ENCODE measurements at regions not wholly inside any gene's neighbourhood (a gene's known extent, or its start where the extent isn't known, plus 50 kb on each side); places are given as distances from the start of the nearest gene placed in this dataset.

DNA sequence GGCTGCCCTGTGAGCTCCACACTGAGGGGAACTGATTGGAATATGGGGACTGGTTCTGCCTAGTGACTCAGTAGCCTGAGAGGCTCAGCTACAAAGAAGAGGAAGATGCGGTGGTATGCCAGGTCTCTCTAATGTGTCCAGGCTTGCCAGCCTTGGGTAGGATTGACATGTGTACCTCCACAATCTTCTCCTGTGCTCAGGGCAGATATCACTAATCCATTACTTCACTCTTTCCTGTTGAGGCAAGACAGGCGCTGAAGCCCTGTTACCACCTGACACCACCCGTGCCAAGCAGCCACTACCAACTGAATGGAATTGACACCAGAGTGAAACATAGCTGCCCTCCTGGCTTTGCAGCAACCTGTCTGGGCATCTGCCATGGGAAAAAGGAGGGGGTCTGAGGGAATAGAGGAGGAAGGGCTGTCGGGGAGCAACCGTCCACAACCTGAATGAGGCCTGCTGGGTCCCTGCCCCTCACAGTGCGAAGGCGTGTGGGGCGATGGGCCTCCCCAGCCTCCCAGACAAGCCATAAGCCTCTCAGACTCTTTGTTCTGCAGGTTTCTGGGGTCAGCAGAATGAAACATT, 114.7 kb upstream of the CXCL14 start:
- no peak overlapping the region for H3K9ac ChIP-seq (ENCODE audit: insufficient read depth, low read length)
- H3K27ac ChIP-seq (ENCODE audit: insufficient read depth, low read length) = no peak overlapping the region
- TF ChIP-seq EZH2 (IDR thresholded peaks at IDR 0.05; ENCODE audit: low read length, missing control alignments) = no peak
- TF ChIP-seq, protein P1, sequence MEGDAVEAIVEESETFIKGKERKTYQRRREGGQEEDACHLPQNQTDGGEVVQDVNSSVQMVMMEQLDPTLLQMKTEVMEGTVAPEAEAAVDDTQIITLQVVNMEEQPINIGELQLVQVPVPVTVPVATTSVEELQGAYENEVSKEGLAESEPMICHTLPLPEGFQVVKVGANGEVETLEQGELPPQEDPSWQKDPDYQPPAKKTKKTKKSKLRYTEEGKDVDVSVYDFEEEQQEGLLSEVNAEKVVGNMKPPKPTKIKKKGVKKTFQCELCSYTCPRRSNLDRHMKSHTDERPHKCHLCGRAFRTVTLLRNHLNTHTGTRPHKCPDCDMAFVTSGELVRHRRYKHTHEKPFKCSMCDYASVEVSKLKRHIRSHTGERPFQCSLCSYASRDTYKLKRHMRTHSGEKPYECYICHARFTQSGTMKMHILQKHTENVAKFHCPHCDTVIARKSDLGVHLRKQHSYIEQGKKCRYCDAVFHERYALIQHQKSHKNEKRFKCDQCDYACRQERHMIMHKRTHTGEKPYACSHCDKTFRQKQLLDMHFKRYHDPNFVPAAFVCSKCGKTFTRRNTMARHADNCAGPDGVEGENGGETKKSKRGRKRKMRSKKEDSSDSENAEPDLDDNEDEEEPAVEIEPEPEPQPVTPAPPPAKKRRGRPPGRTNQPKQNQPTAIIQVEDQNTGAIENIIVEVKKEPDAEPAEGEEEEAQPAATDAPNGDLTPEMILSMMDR (conservative IDR thresholded peaks at IDR 0.05 in 1 of 2, IDR thresholded peaks at IDR 0.05 in 1 of 2; ENCODE audit: low read depth in 1 of 2, low read length in 2 of 2) = no peak
- H2AFZ ChIP-seq (ENCODE audit: low read length) = no peak overlapping the region
- H3K4me3 ChIP-seq (replicated peaks in 1 of 4; ENCODE audit: control extremely low read depth in 1 of 4, insufficient read depth in 1 of 4, low read depth in 3 of 4, low read length in 4 of 4) = no peak overlapping the region
- H3K27me3 ChIP-seq (ENCODE audit: control insufficient read depth, insufficient read depth, low read length) = no peaks in the 10 kb centered on the region
- H3K79me2 ChIP-seq (ENCODE audit: control insufficient read depth, insufficient read depth, low read length) = no peaks in the 10 kb centered on the region
- H3K4me1 ChIP-seq (ENCODE audit: control insufficient read depth, extremely low read depth, insufficient read depth, low read length) = no peaks in the 10 kb centered on the region
- no peaks in the 10 kb centered on the region for H3K36me3 ChIP-seq (ENCODE audit: control insufficient read depth, insufficient read depth, low read length)
- no peaks in the 10 kb centered on the region for H4K20me1 ChIP-seq (ENCODE audit: control insufficient read depth, extremely low read depth, insufficient read depth, low read length)
- H3K4me2 ChIP-seq (ENCODE audit: extremely low read depth, insufficient read depth, low read length) = no peak overlapping the region
- no peak for DNase-seq (ENCODE audit: low read depth in 2 of 2)
- H3K9me3 ChIP-seq (ENCODE audit: control insufficient read depth, insufficient read depth, low read depth, low read length) = no peaks in the 10 kb centered on the region

DNA sequence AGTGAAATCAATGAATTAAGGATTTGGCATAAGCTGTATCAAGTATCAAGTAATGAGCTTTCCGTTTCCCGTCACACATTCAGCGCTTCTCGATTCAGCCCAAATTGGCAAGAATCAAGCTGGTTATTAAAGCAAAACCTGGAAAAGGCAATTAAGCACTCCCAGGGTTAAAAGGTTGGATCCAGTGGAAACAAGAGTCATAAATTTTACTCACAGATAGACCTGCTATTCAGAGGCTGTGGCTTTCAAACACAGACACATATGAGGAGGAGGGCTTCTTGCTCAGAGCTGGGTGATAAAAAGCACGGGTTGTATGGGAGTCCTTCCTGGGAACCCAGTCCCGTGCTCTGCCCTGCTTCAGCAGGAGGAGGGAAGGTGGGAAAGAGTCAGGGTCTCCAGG, 112.3 kb upstream of the CXCL14 start:
- Histone ChIP-seq H3K4me2 (ENCODE audit: extremely low read depth, insufficient read depth, low read length) (no peak overlapping the region), H3K36me3 (ENCODE audit: control insufficient read depth, insufficient read depth, low read length) (no peaks in the 10 kb centered on the region), H3K27me3 (ENCODE audit: control insufficient read depth, insufficient read depth, low read length) (no peaks in the 10 kb centered on the region), H4K20me1 (ENCODE audit: control insufficient read depth, extremely low read depth, insufficient read depth, low read length) (no peaks in the 10 kb centered on the region), H3K9me3 (ENCODE audit: control insufficient read depth, insufficient read depth, low read depth, low read length) (no peaks in the 10 kb centered on the region), H3K27ac (ENCODE audit: insufficient read depth, low read length) (no peak overlapping the region), H2AFZ (ENCODE audit: low read length) (no peak overlapping the region), H3K4me3 (replicated peaks in 1 of 4; ENCODE audit: control extremely low read depth in 1 of 4, insufficient read depth in 1 of 4, low read depth in 3 of 4, low read length in 4 of 4) (no peak overlapping the region), H3K79me2 (ENCODE audit: control insufficient read depth, insufficient read depth, low read length) (no peaks in the 10 kb centered on the region), H3K9ac (ENCODE audit: insufficient read depth, low read length) (no peak overlapping the region), H3K4me1 (ENCODE audit: control insufficient read depth, extremely low read depth, insufficient read depth, low read length) (no peaks in the 10 kb centered on the region)
- no peak for DNase-seq (ENCODE audit: low read depth in 2 of 2)
- TF ChIP-seq, protein P1 (conservative IDR thresholded peaks at IDR 0.05 in 1 of 2, IDR thresholded peaks at IDR 0.05 in 1 of 2; ENCODE audit: low read depth in 1 of 2, low read length in 2 of 2) = no peak

DNA sequence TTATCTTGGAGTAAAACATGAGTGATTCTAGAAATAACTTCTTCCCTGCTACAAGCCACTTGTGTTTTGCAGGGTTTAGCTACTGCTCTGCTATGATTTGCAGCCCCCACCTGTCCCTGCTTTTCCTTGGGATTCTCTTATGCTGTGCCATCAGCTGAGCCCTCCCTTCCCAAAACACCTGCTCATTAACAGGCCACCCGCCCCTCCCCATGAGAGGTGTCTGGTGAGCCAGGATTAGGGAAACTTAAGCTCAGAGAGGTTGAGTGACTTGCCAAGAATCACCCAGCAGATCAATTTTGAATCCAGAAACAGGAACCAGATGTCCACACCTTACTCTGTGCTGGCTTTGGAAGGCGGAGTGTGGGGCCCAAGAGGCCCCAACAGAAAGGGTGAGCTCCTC, 111.7 kb upstream of the CXCL14 start:
- no peak for DNase-seq (ENCODE audit: low read depth in 2 of 2)
- Histone ChIP-seq H3K4me2 (ENCODE audit: extremely low read depth, insufficient read depth, low read length) (no peak overlapping the region), H3K9ac (ENCODE audit: insufficient read depth, low read length) (no peak overlapping the region), H3K36me3 (ENCODE audit: control insufficient read depth, insufficient read depth, low read length) (no peaks in the 10 kb centered on the region), H3K9me3 (ENCODE audit: control insufficient read depth, insufficient read depth, low read depth, low read length) (no peaks in the 10 kb centered on the region), H2AFZ (ENCODE audit: low read length) (no peak overlapping the region), H4K20me1 (ENCODE audit: control insufficient read depth, extremely low read depth, insufficient read depth, low read length) (no peaks in the 10 kb centered on the region), H3K27me3 (ENCODE audit: control insufficient read depth, insufficient read depth, low read length) (no peaks in the 10 kb centered on the region), H3K4me1 (ENCODE audit: control insufficient read depth, extremely low read depth, insufficient read depth, low read length) (no peaks in the 10 kb centered on the region), H3K27ac (ENCODE audit: insufficient read depth, low read length) (no peak overlapping the region), H3K4me3 (replicated peaks in 1 of 4; ENCODE audit: control extremely low read depth in 1 of 4, insufficient read depth in 1 of 4, low read depth in 3 of 4, low read length in 4 of 4) (no peak overlapping the region), H3K79me2 (ENCODE audit: control insufficient read depth, insufficient read depth, low read length) (no peaks in the 10 kb centered on the region)
- no peak for TF ChIP-seq EZH2 (IDR thresholded peaks at IDR 0.05; ENCODE audit: low read length, missing control alignments)
- TF ChIP-seq, protein P1 (conservative IDR thresholded peaks at IDR 0.05 in 1 of 2, IDR thresholded peaks at IDR 0.05 in 1 of 2; ENCODE audit: low read depth in 1 of 2, low read length in 2 of 2) = no peak

Data from fibroblast of lung (primary cell).